ENCODE measurements at regions not wholly inside any gene's neighbourhood (a gene's known extent, or its start where the extent isn't known, plus 50 kb on each side); places are given as distances from the start of the nearest gene placed in this dataset.

GRCh38 chr10:16271571-16271970 is 165.2 kb upstream of the PTER start:
- TF ChIP-seq CTCF (IDR thresholded peaks at IDR 0.05; ENCODE audit: low read depth, low read length): no peak

DNA sequence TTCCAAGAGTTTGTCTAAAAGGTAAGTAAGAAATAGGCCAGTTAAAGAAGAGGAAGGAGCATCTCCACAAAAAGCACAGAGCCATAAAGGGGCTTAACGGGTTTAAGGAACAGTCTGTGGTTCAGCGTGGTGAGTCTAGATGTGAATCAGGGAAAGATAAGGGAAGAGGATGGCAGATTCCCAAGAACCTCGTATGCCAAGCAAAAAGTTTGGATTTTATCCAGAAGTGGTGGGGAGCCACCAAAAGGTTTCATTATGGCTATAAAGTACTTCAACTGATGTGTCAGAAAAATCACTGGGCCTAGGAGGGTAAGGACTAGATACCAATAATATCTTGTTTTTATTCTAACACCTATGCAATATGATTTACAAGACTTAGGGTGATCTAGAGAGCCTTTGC is 161.9 kb upstream of the PTER start:
- no peak for DNase-seq (ENCODE audit: low read depth in 2 of 2)
- no peak overlapping the region for H3K4me3 ChIP-seq (replicated peaks in 1 of 2; ENCODE audit: low read depth in 2 of 2, low read length in 2 of 2)
- TF ChIP-seq CTCF (IDR thresholded peaks at IDR 0.05; ENCODE audit: low read depth, low read length): no peak

More at GRCh38 chr10:16271571-16271970, 165.2 kb upstream of the PTER start:
- no peak overlapping the region for H3K4me3 ChIP-seq (replicated peaks in 1 of 2; ENCODE audit: low read depth in 2 of 2, low read length in 2 of 2)
- DNase-seq (ENCODE audit: low read depth in 2 of 2): no peak

DNA sequence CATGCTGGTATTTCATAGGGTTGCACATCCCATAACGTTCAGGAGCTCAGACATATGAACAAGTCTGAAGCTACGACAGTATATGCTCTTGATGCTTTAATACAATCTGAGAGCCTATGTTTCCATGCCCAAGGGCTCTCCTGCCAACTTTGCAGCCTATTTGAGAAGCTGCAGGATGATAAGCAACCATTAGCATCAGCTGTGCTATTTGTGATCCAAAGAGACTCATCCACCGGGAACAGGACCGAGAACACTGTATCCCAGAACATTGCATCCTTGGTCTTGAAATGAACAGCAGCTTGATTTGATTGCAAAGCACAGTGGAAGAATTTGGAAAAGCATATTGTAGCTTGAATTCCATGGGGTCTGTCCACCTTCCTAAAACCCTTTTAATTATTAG is 156.2 kb upstream of the PTER start:
- no peak for DNase-seq (ENCODE audit: low read depth in 2 of 2)
- TF ChIP-seq CTCF (IDR thresholded peaks at IDR 0.05; ENCODE audit: low read depth, low read length): no peak
- H3K4me3 ChIP-seq (replicated peaks in 1 of 2; ENCODE audit: low read depth in 2 of 2, low read length in 2 of 2): no peak overlapping the region

- H3K4me3 ChIP-seq (replicated peaks in 1 of 2; ENCODE audit: low read depth in 2 of 2, low read length in 2 of 2): no peak overlapping the region
- DNase-seq (ENCODE audit: low read depth in 2 of 2): no peak
- no peak for TF ChIP-seq CTCF (IDR thresholded peaks at IDR 0.05; ENCODE audit: low read depth, low read length)
Observed at GRCh38 chr10:16292366-16292765, 144.4 kb upstream of the PTER start.

- TF ChIP-seq CTCF (IDR thresholded peaks at IDR 0.05; ENCODE audit: low read depth, low read length): no peak
- no peak overlapping the region for H3K4me3 ChIP-seq (replicated peaks in 1 of 2; ENCODE audit: low read depth in 2 of 2, low read length in 2 of 2)
- DNase-seq (ENCODE audit: low read depth in 2 of 2): no peak
Observed at GRCh38 chr10:16297069-16297468, 139.7 kb upstream of the PTER start.

- TF ChIP-seq CTCF (IDR thresholded peaks at IDR 0.05; ENCODE audit: low read depth, low read length): no peak
- DNase-seq (ENCODE audit: low read depth in 2 of 2): no peak
- H3K4me3 ChIP-seq (replicated peaks in 1 of 2; ENCODE audit: low read depth in 2 of 2, low read length in 2 of 2): no peak overlapping the region
Observed at GRCh38 chr10:16297642-16298041, 139.2 kb upstream of the PTER start.

DNA sequence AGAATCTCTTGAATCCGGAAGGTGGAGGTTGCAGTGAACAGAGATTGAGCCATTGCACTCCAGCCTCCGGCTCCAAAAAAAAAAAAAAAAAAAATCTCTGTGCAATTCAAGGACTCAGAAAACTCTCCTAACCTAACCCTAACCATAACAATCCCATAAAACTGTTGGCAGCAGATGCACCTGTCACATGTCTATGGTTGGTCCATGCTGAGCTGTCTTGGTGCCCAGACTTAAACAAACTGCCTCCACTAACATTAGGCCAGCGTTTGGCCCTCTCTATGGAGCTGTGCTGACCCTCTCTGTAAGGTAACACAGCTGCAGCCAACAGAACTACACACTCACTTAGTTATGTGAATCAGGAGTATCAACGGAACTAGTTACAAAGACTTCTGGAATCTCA is 132.5 kb upstream of the PTER start:
- DNase-seq (ENCODE audit: low read depth in 2 of 2): no peak
- no peak for TF ChIP-seq CTCF (IDR thresholded peaks at IDR 0.05; ENCODE audit: low read depth, low read length)
- H3K4me3 ChIP-seq (replicated peaks in 1 of 2; ENCODE audit: low read depth in 2 of 2, low read length in 2 of 2): no peak overlapping the region
